Embryonic facial prominence (tissue), 1 donor: ENCODE measurements at regions not wholly inside any gene's neighbourhood (a gene's known extent, or its start where the extent isn't known, plus 50 kb on each side); places are given as distances from the start of the nearest gene placed in this dataset.
"Not testable (repeated sequence)": the region's sequence is repeated elsewhere in the genome, so short reads cannot be mapped to it uniquely, and the experiment has no call there.

Source experiments
- DNase-seq: peaks from one replicate; pipeline ENCODE4 v3.0.0-alpha.2; 2016; ENCODE audit errors: extremely low spot score

GRCh38 chr6:6748001-6748400 is 159.5 kb downstream of the LY86 start:
- DNase-seq, result no peak

- DNase-seq, result no peak
Observed at GRCh38 chr6:6749702-6750491, 161.4 kb downstream of the LY86 start.

GRCh38 chr6:6750594-6751265 is 162.2 kb downstream of the LY86 start:
- DNase-seq, result no peak

- no peak for DNase-seq
Observed at GRCh38 chr6:6751266-6751596, 162.7 kb downstream of the LY86 start.

- DNase-seq, result no peak
Observed at GRCh38 chr6:6751619-6752023, 163.1 kb downstream of the LY86 start.

- DNase-seq, result no peak
Observed at GRCh38 chr6:6752129-6752528, 163.6 kb downstream of the LY86 start.

- DNase-seq, result no peak
Observed at GRCh38 chr6:6753301-6753700, 164.8 kb downstream of the LY86 start.

- no peak for DNase-seq
Observed at GRCh38 chr6:6756526-6756925, 168.0 kb downstream of the LY86 start.

GRCh38 chr6:6758546-6758914 is 170.0 kb downstream of the LY86 start:
- no peak for DNase-seq

- DNase-seq, result peak; percentile 52
Observed at GRCh38 chr6:6758915-6759654, 170.6 kb downstream of the LY86 start.

- DNase-seq, result no peak
Observed at GRCh38 chr6:6760002-6760401, 171.5 kb downstream of the LY86 start.

GRCh38 chr6:6762566-6762965 is 174.0 kb downstream of the LY86 start:
- DNase-seq, result not testable (repeated sequence)

- no peak for DNase-seq
Observed at GRCh38 chr6:6764764-6765434, 176.4 kb downstream of the LY86 start.

GRCh38 chr6:6766230-6766905 is 177.8 kb downstream of the LY86 start:
- DNase-seq, result no peak

- DNase-seq, result no peak
Observed at GRCh38 chr6:6769466-6769865, 180.9 kb downstream of the LY86 start.

GRCh38 chr6:6771224-6771945 is 182.9 kb downstream of the LY86 start:
- DNase-seq, result no peak

GRCh38 chr6:6771964-6772363 is 183.4 kb downstream of the LY86 start:
- no peak for DNase-seq

- no peak for DNase-seq
Observed at GRCh38 chr6:6772751-6773150, 184.2 kb downstream of the LY86 start.

- DNase-seq, result no peak
Observed at GRCh38 chr6:6775074-6775473, 186.6 kb downstream of the LY86 start.

GRCh38 chr6:6780231-6780630 is 191.7 kb downstream of the LY86 start:
- DNase-seq, result no peak
